ENCODE measurements at regions not wholly inside any gene's neighbourhood (a gene's known extent, or its start where the extent isn't known, plus 50 kb on each side); places are given as distances from the start of the nearest gene placed in this dataset.
"Not testable (repeated sequence)": the region's sequence is repeated elsewhere in the genome, so short reads cannot be mapped to it uniquely, and the experiment has no call there.

DNA sequence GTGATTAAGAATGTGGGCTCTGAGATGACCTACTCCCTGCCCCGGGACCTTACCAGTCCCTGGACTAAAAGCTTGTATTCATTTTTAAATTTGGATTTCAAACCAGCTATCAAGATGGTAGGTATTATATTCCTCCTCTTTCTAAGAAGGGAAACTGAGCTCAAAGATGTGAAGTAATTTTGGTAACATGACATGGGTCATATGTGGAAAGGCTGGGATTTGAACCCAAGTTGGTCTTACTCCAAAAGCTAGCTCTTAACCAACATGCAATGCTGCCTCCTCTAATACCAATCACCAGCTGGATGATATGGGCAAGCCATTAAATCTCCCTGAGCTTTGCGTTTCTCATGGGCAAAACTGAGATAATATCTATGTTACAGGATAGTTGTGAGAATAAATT lies 166.4 kb upstream of the SLC38A2 start:
- no peak for DNase-seq

DNA sequence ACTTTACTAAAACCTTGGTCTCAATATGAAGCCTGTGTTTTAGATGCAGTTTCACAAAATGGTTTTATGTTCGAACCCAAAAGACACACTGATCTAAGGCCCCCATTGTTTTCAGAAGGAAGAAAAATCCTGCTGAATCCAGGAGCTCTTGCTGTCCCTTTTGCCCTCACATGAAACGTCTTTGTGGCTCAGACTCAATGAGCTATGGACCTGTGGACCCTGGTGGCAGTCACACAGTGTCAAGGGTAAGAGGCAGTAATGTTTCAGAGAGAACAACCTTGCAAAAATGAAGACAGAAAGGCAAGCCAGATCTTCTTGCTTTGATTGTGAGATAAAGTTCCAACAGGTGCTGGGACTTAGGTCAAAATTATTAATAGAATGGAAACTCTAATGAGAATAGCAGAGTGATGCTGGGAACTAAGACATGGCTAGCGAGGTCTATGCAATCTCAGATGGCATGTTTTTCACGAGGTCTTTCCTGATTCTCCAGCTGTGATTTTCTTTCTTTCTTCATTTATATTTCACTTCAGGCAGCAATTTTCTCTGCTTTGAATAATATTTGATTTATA lies 164.9 kb upstream of the SLC38A2 start:
- no peak for DNase-seq

DNA sequence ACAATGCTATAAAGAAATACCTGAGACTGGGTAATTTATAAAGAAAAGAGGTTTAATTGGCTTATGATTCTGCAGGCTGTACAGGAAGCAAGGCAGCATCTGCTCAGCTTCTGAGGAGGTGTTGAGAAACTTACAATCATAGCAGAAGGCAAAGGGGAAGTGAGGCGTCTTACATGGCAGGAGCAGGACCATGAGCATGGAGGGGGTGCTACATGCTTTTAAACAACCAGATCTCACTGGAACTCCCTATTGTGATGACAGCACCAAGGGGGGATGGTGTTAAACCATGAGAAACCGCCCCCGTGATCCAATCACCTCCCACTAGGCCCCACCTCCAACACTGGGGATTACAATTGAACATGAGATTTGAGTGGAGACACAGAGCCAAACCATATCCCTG lies 163.7 kb upstream of the SLC38A2 start:
- not testable (repeated sequence) for DNase-seq

GRCh38 chr12:46535907-46536306 lies 163.3 kb upstream of the SLC38A2 start:
- DNase-seq = no peak

DNA sequence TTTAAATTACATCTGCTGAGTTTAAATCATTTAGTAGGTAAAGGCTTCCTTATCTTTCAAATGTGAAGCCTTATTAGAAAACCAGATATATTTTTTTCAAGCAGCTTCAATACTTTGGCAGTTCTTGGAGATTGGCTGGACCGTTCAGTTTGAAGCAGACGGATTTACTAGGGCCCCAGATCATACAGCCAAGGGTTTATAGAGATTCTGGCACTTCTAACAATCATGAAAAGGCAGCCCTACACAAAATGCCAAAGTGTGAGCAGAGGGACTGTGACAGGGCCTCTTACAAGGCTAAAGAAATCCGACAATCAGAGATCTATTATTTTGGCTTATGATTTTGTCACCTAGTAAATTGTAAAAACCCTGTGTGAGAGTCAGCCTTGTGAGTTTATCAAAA lies 162.8 kb upstream of the SLC38A2 start:
- DNase-seq = no peak

- no peak for DNase-seq
Observed at GRCh38 chr12:46534327-46534840, 161.8 kb upstream of the SLC38A2 start.

DNA sequence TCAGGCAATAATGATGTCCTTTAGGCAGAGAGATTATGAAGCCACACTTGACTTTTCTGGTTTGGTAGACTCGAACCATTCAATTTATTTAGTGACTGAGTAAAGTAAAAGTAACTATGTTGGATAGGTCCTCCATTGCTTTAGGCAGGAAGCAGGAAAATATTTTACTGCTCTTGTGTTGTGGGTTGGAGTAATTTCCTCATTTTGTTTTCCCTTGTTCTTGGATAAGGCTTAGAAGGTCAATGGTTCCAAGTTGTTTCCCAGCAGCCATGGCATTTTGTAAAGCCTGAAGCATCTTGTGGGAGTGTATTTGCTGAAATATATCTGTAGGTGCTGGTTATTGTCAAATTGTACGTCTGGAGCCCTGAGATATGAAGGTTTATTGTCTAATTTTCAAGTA lies 161.2 kb upstream of the SLC38A2 start:
- DNase-seq = no peak

DNA sequence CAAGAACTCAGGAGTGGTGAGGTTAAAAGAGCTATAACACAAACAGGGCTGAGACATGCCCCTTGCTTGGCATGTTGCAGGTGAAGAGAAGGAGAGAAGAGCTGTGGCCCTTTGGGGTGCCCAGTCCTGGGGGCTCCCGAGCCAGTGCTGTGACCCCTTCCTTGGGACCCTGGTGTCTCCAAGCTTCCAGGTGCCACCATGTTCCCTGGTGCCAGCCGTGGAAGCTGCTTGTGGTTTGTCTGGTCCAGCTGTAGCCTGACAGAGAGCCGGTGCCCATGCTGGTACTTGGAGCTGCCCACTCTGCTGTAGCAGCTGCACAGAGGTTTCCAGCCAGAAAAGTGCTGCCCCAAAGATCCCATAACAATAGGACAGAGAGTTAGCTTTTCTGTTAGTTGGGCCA lies 159.2 kb upstream of the SLC38A2 start:
- no peak for DNase-seq

DNA sequence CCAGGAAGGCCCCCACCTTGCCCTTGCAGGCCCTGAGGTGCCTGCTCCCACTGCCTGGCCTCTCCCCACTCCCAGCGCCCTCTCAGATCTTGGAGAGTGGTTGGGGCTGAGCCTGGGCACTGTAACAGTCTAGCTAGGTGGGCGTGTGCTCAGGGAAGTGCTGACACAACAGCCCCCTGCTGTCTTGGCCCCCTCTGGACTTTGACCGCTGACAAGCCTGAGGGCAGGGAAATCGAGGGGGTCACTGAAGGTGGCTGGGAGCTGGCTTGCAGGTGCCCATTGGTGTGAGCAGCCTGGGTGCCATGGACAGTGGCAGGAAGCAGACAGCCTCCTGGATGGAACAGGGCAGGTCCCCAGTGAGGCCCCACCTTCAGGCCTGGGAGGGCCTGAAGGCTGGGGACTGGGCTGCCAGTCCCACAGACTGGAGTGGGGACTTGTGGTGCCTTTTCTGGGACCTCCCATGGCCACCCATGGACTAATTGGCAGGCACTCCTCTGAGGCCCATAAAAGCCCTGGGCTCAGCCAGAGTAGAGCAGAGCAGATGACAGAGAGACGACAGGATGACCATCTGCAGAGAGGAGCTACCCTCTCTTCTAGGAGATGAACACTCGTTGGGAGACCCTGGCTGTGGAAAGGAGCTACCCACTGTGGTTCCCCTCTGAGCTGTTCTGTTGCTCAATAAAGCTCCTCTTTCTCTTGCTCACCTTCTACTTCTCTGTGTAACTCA lies 158.6 kb upstream of the SLC38A2 start:
- no peak for DNase-seq

DNA sequence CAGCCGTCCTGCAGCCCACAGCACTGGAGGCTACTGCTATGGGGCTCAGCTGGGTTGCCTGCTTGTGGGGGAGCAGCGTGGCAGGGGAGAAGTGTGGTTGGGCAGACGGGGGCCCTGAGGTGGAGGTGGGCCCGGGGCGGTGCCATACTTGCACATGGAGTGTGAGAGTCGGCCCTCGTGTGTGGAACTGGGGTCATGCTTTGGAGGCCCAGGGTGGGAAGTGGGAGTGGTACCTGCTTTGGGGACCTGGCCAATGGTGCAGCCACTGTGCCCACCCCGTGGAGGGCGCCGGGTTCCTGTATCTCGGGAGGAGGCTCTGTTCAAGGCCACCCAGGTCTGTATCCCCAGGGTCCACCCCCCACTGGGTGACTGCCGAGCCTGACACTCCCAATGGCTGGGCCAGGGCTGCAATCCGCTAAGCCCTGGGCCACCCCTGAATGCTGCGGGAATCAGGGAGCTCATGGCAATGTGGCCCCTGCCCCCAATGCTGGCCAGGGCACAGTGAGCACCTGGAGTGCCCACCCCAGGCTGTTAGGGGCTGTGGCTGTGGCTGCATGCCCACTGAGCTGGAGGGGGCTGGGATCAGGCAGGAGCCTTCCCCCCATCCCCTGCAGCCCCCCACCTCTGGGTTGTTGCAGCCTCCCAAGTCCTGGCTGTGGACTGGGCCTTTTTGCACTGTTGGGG lies 157.9 kb upstream of the SLC38A2 start:
- DNase-seq = no peak

DNA sequence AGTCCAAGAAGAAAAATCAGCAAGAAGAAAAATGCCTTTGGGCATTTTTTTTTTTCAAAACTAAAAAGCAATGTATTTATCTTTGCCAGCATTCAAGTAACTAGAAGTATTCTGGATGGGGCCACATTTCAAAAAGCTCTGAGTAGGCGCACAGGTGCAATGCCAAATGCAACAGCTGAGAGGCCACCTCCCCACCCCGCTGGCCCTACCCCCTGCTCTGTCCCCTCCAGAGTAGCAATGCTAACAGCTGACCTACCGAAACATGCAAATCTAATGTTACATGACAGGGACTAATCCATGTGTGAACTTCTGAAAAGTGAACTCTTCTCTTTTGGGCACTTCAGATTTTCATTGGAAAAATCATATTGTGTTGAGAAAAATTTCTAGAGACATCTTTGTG lies 153.7 kb upstream of the SLC38A2 start:
- no peak for DNase-seq

DNA sequence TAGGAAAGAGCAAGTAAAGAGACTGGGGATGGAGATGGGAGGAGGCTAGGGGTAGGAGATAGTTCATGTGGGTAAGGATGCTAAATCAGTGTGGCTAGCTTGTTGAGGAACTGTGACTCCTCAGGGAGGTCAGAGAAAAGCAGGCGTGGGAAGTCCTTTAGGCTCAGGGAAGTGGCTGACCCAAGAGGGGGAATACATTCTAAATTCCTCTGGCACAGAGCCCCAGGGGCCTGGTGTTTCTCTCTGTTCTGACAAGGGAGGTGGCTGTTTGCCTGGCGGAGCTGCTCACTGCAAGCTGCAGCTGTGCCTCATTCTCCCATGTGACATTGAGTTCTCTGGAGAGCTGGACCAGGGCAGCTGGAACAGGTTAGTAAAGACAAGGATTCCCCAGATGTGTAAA lies 152.2 kb upstream of the SLC38A2 start:
- DNase-seq = peak; percentile 65

DNA sequence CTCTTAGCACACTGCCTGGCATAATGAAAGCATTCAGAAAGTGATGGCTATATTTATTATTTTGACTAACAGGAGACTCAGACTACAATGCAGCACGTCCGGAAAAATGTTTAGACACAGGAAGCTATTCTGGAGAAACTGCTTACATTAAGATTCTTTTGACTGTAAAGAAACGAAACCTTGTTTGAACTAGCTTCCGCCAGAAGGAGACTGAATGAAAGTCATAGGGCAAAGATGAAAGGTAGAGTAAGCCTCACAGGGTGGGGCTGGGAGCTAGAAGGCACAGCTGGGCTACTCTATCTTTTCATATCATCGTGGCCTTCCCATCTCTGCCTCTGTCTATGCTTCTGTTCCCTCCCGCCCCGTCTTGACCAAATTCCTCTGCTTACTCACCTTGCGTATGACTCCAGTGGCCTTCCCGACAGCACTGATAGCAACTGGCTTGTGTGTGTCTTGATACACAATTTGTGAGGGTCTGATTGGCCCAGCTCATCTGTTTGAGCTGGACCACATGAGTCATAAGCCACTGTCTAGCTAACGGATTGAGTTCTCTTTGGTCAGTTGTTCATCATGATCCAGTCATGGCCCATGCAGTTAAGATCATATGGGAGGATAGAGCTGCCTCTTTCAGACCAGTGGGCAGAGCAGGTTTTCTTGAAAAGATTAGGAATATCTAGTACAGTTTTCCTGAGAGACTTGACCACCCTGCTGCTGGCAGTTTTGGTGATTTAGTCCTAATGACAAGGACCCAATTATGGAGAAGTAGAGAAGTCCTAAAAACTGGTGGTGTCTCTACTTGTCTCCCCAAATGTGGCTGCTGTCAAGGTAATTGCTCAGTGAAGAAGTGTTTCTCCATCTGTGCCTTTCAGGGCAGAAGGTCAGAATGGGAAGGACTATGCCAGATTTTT lies 151.5 kb upstream of the SLC38A2 start:
- DNase-seq = no peak

- no peak for DNase-seq
Observed at GRCh38 chr12:46523446-46523845, 150.9 kb upstream of the SLC38A2 start.

DNA sequence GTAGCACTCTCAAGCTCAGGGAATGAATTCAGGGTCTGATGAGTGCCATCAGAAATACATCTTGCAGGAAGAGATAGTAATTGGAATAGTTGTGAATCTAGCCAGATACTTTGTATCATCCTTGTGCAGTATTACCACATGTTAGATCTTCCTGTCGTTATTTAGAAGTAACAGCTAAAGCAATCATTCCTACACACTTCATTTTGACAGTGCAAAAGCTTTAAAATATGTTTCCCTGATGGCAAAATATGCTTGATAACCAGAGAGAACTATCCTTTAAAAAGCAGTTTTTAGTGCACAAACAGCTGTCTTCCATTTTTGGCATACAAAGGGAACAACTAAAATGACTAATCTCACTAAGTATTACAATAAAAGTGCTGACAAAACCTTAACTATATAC lies 149.5 kb upstream of the SLC38A2 start:
- DNase-seq = no peak

DNA sequence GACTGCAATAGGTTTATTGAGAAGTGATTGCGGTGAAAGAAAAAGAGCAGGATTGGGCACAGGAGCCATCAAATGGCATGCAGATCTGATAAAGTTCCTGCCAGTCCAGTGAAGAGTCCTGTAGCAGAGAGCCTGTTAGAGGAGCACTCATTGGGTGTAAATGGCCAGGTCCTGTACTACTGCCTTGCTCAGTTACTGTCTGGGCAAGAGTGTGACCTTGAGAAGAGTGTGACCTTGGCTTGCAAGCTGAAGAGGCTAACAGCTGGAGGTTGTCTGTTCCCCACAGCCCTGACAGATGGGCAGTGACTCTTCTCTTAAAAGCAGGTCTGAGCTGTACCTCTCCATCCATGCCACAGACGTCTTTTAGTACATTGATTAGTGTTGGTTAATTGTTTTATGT lies 148.6 kb upstream of the SLC38A2 start:
- no peak for DNase-seq

DNA sequence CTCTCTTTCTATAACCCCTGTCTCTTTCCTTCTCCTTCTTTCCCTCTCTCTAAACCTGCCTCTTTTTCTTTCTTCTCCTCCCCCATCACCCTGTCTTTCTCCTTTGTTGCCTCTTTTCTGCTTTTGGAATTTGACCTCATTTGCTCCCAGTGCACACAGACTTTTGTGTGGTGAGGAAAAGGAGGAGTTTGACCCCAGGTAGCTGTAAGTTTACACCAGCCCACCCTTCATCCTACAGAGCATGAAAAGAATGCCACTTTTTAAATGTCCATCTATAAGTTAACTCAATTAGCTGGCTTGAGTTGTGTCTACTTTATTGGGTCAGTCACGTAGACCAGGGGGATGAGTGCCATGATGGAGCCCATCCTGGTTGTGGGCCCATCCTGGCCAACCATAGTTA lies 146.8 kb upstream of the SLC38A2 start:
- no peak for DNase-seq

DNA sequence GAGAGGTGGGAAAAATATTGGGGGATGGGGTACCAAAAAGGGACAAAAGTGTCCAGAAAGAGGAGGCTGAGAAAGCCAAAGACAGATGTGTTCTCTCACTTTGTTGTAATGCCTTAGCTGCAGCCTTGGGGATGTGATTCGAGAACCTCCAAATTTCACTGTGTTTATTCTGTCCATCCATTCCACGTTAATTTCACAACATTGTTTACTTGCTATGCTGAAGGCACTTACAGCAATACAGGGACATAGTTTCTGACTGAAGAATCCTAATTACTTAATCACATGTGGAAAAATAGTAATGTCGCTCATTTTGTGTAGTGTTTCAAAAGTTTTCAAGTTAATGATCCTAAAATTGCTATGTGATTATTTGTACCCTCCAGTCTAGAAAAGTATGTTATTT lies 146.2 kb upstream of the SLC38A2 start:
- no peak for DNase-seq

GRCh38 chr12:46518169-46518568 lies 145.6 kb upstream of the SLC38A2 start:
- DNase-seq = no peak

GRCh38 chr12:46517579-46517962 lies 145.0 kb upstream of the SLC38A2 start:
- no peak for DNase-seq

DNA sequence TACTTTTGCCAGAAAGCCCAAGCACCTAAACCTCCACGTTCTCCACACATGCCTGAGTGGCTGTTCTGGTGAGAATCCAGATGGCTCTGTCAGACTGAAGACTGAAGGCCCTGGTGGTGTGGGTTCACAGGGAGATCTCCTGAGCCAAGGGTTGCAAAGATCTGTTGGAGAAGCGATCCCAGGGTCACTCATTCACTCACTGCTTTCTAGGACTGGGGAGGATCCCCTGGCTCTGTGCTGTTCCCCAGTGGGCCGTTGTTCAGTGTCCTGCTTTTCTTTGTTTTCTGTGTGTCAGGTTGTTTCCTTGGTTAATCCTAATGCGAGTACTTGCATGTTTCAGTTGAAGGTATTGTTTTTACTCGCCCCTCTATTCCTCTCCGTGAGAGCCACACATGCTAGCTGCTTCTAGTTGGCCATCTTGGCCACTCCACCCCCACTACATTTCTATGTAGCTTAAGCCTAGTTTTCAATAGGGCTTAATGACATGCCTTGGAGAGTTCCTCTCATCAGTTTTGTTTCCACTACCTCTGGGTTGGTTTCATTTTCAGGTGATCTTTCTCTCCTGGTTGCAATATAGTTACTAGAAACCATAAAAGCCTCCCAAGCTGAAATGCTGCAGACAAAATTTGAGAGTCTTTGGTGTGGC lies 144.5 kb upstream of the SLC38A2 start:
- DNase-seq = no peak

- no peak for DNase-seq
Observed at GRCh38 chr12:46516238-46516932, 143.8 kb upstream of the SLC38A2 start.
